Medulla oblongata (tissue), 1 donor: ENCODE measurements at regions not wholly inside any gene's neighbourhood (a gene's known extent, or its start where the extent isn't known, plus 50 kb on each side); places are given as distances from the start of the nearest gene placed in this dataset.

Experiments used
- DNase-seq: peaks from one replicate; pipeline ENCODE4 v3.0.0-alpha.2; 2015; ENCODE audit errors: extremely low spot score

DNA sequence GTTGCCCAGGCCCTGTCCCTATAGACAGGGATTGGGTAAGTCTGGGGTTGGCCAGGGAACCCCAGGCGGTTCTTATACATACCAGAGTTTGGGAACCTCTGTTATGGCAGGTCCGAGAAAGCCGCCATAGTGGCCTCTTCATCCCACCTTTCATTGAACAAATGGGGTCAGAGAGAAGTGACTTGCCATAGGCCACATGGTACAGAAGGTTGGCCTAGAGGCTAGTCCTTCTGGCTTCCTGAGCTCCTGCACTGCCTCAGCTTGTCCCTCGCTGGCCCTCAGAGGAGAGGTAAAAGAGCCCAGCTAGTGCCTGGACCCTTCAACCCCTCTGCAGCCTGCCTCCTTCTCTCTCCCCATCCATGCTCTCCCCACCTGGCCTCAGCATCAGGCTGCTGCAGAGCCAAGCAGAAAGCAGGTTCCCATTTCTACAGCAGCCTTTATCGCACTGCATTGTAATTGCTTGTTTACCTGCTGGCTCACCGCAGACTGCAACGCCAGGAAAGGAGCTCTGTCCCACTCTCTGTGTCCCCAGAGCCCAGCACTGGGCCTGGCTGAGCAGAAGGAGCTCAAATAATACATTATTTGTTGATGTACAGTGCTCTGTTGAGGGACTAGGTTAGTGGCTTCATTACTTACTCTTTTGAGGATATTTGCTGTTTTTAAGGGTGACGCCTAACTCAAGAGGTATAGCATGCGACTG is 103.6 kb downstream of the TRIM29 start:
- no peak for DNase-seq

GRCh38 chr11:120032766-120033390 is 105.0 kb downstream of the TRIM29 start:
- no peak for DNase-seq

- DNase-seq: peak; percentile 61
Measured at GRCh38 chr11:120031612-120032600, 106.0 kb downstream of the TRIM29 start.

GRCh38 chr11:120031156-120031555 is 106.8 kb downstream of the TRIM29 start:
- no peak for DNase-seq

DNA sequence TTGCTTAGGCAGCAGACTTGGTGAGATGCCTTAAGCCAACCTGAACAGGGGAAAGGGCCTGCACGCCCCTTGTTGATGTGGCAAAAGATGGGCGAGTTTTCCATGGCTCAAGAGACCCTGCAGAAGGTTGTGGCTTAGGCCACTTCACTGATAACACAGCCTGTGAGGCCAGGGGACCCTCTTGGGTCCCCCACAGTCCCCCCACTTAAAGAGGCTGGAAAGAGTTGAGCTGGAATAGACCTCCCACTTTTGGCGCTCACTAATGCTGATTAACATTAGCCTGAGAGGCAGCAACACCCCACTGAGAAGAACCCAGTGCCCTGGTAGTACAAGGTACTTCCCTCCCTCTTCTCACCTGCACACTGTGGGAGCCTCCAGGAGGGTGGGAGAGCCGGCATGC is 107.5 kb downstream of the TRIM29 start:
- no peak for DNase-seq

DNA sequence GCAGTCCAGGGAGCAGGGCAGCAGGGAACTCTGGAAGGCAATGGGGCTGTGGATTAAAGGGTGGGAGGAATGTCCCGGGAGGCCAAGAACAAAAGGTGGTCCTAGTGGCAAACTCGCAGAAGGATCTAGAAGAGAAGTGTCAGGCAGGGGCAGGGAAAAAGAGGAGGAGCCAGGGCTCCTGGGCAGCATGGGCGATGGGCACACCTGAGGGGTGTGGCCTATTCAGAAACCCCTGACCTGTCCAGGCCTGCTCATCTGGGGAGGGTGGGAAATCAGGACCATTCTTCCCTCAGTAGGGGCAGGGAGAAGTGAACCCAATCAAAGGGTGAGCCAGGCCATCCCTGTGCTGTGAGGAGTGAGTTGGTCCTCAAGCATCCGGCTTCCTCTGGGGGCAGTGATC is 108.6 kb downstream of the TRIM29 start:
- no peak for DNase-seq

- DNase-seq: no peak
Measured at GRCh38 chr11:120028897-120029258, 109.0 kb downstream of the TRIM29 start.

DNA sequence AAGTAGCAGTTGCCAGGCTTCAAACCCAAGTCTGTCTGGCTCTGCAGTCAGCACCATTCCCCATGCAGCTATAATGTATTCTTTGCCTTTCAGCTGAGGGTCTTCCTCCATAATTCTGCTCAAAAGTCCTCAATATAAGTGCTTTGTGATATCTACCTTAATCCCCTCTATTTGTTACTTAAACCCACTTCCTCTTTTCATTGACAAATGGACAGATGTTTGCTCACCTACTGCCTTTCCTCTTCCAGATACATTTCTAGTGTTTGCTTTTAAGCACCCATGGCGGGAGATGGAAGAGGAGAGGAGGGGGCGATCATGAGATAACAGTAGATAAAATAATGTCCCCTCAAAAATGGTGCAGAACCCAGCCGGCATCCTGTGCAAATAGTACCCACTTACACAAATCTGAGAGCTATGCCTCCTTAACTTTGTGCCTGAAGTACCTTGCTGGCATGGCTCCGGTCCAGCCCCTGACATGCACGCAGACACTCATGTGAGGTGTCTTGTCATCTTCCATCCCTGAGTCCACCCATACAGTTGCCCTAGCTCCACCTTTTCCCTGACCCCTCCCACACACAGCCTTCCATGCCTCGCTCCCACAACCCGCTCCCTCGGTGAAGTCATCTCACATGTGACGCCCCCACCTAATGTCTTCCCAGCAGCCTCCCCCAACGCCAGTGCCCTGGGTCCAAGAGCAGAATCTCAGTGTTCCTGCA is 109.6 kb downstream of the TRIM29 start:
- DNase-seq: no peak

GRCh38 chr11:120027546-120028180 is 110.2 kb downstream of the TRIM29 start:
- no peak for DNase-seq

DNA sequence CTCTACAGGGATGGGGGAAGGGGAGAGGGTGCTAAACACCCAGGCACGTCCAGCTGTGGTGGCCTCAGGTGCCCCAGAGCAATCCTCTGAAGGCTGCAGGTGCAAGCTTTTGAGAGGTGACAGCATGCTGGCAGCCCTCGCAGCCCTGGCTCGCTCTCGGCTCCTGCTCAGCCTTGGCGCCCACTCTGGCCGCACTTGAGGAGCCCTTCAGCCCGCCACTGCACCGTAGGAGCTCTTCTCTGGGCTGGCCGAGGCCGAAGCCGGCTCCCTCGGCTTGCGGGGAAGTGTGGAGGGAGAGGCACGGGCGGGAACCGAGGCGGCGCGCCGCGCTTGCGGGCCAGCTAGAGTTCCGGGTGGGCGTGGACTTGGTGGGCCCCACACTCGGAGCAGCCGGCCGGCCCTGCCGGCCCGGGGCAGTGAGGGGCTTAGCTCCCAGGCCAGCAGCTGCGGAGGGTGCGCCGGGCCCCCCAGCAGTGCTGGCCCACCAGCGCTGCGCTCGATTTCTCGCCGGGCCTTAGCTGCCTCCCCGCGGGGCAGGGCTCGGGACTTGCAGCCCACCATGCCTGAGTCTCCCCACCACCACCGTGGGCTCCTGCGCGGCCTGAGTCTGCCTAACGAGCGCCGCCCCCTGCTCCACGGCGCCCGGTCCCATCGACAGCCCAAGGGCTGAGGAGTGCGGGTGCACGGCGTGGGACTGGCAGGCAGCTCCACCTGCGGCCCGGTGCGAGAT is 112.1 kb downstream of the TRIM29 start:
- no peak for DNase-seq

- DNase-seq: no peak
Measured at GRCh38 chr11:120024586-120024985, 113.3 kb downstream of the TRIM29 start.

GRCh38 chr11:120024046-120024445 is 113.9 kb downstream of the TRIM29 start:
- DNase-seq: no peak

DNA sequence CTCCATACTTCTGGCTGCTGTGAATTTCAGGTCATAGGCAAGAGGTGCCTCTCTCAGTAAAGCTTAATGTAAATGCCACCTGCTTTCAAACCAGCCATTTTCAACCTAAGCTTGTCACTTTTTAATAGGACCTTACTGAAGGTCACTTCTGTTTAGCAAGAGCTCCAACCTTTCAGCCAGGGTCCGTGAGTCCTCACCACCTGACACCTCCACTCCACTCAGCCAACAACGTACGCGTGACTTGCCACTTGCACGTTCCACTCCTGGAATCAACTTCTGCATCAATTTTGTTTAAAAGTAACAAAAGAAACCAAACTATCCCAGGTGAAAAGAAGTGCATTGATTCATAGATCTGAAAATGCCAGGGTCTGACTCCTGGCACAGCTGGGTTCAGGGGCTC is 114.4 kb downstream of the TRIM29 start:
- no peak for DNase-seq

GRCh38 chr11:120023120-120023519 is 114.8 kb downstream of the TRIM29 start:
- DNase-seq: no peak

GRCh38 chr11:120022617-120023016 is 115.3 kb downstream of the TRIM29 start:
- DNase-seq: no peak

GRCh38 chr11:120021978-120022377 is 115.9 kb downstream of the TRIM29 start:
- no peak for DNase-seq

- no peak for DNase-seq
Measured at GRCh38 chr11:120021391-120021953, 116.4 kb downstream of the TRIM29 start.

DNA sequence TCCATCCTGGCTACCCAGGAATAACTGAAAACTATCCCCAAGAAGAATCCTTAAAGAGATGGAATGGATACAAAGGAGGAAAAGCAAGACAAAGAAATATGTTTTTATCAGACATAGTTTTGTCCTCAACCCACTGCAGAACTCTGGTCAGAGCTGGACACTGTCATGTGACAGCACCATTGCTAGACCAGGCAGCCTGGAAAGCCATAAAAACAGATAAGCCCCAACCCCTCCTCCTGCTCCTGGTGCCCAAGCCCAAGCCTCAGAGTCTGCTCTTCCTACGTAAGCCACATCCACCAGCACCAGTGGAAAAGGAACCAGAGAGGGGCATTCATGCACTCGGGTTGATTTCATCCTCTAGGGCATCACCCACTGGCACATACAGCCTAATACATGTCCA is 116.9 kb downstream of the TRIM29 start:
- DNase-seq: no peak

GRCh38 chr11:120020486-120020885 is 117.4 kb downstream of the TRIM29 start:
- no peak for DNase-seq

- DNase-seq: no peak
Measured at GRCh38 chr11:120019191-120019590, 118.7 kb downstream of the TRIM29 start.
